OCI-LY3 (cell line): ENCODE measurements at regions not wholly inside any gene's neighbourhood (a gene's known extent, or its start where the extent isn't known, plus 50 kb on each side); places are given as distances from the start of the nearest gene placed in this dataset.

Source experiments
- H2AFZ ChIP-seq: fragments of 200-600, 300-600 bp; shearing (Covaris generic); 2 replicates; pipeline ENCODE4 v1.6.0; 2014; ENCODE audit warnings: antibody characterized with exemption, low read depth, low read length
- H3K27ac ChIP-seq: fragments of 200-600, 300-600 bp; sonication (generic); 2 replicates; pipeline ENCODE4 v1.5.1; 2014; ENCODE audit warnings: mild to moderate bottlenecking, low read length, moderate library complexity, mixed read lengths
- H3K27me3 ChIP-seq: fragments of 200-600, 300-600 bp; sonication (generic); 2 replicates; pipeline ENCODE4 v1.6.1; 2014; ENCODE audit warnings: low read depth, low read length, mixed read lengths
- H3K36me3 ChIP-seq: fragments of 200-600, 300-600 bp; sonication (generic); replicated peaks from 2 replicates; pipeline ENCODE3; 2014; ENCODE audit warnings: low read depth, low read length, mixed read lengths
- H3K4me1 ChIP-seq: fragments of 300-600, 200-600 bp; sonication (generic); 2 replicates; pipeline ENCODE4 v1.6.1; 2014; ENCODE audit warnings: low read length, mixed read lengths
- H3K4me2 ChIP-seq: fragments of 200-600, 300-600 bp; sonication (generic); 2 replicates; pipeline ENCODE4 v1.6.1; 2014; ENCODE audit warnings: low read length, mixed read lengths
- H3K4me3 ChIP-seq: fragments of 300-600, 200-600 bp; sonication (generic); 2 replicates; pipeline ENCODE4 v1.5.1; 2014; ENCODE audit warnings: antibody characterized with exemption, mild to moderate bottlenecking, low read length, moderate library complexity
- H3K79me2 ChIP-seq: fragments of 300-600, 200-600 bp; shearing (Covaris generic); 2 replicates; pipeline ENCODE4 v1.6.1; 2014; ENCODE audit warnings: mild to moderate bottlenecking, low read length, mixed read lengths
- H3K9ac ChIP-seq: fragments of 300-600, 200-600 bp; shearing (Covaris generic); 2 replicates; pipeline ENCODE4 v1.6.0; 2014; ENCODE audit warnings: mild to moderate bottlenecking, low read length, moderate library complexity
- H3K9me3 ChIP-seq: fragments of 200-600, 300-600 bp; shearing (Covaris generic); 2 replicates; pipeline ENCODE4 v1.6.1; 2014; ENCODE audit warnings: low read length, mixed read lengths; ENCODE audit not compliant: insufficient read depth
- H4K20me1 ChIP-seq: fragments of 200-600, 300-600 bp; sonication (generic); 2 replicates; pipeline ENCODE4 v1.6.1; 2016; ENCODE audit warnings: low read length, mixed read lengths; ENCODE audit not compliant: insufficient read depth
- CTCF ChIP-seq: fragments of 200-600, 300-600 bp; sonication (generic); IDR thresholded peaks from 2 replicates; pipeline ENCODE4 v1.5.1; 2014; ENCODE audit warnings: antibody characterized with exemption, low read length, low read depth
- EZH2phosphoT487 ChIP-seq: fragments of 200-600 bp; shearing (Covaris generic); IDR thresholded peaks from 2 replicates; pipeline ENCODE4 v1.6.1; 2018; ENCODE audit warnings: antibody characterized with exemption, mixed run types, low read depth

GRCh38 chr19:31181535-31181934, 167.7 kb downstream of the TSHZ3 start:
- Histone ChIP-seq H2AFZ (no peak overlapping the region), H3K9ac (no peak overlapping the region), H3K4me2 (no peak overlapping the region), H3K79me2 (no peaks in the 10 kb centered on the region), H3K4me3 (no peak overlapping the region), H3K36me3 (no peaks in the 10 kb centered on the region), H3K27me3 (no peaks in the 10 kb centered on the region), H3K9me3 (no peaks in the 10 kb centered on the region), H4K20me1 (no peaks in the 10 kb centered on the region), H3K4me1 (no peaks in the 10 kb centered on the region), H3K27ac (no peak overlapping the region)
- TF ChIP-seq CTCF, result no peak

GRCh38 chr19:31180907-31181306, 168.3 kb downstream of the TSHZ3 start:
- no peaks in the 10 kb centered on the region for H3K27me3 ChIP-seq
- no peaks in the 10 kb centered on the region for H4K20me1 ChIP-seq
- H3K36me3 ChIP-seq, result no peaks in the 10 kb centered on the region
- H3K27ac ChIP-seq, result no peak overlapping the region
- H3K9ac ChIP-seq, result no peak overlapping the region
- no peaks in the 10 kb centered on the region for H3K9me3 ChIP-seq
- H2AFZ ChIP-seq, result no peak overlapping the region
- no peak overlapping the region for H3K4me3 ChIP-seq
- TF ChIP-seq CTCF (no peak), EZH2phosphoT487 (no peak)
- H3K4me1 ChIP-seq, result no peaks in the 10 kb centered on the region
- H3K79me2 ChIP-seq, result no peaks in the 10 kb centered on the region
- no peak overlapping the region for H3K4me2 ChIP-seq

GRCh38 chr19:31179471-31179852, 169.8 kb downstream of the TSHZ3 start:
- no peak for TF ChIP-seq CTCF
- no peak for TF ChIP-seq EZH2phosphoT487
- Histone ChIP-seq H4K20me1 (no peaks in the 10 kb centered on the region), H3K9ac (no peak overlapping the region), H3K4me1 (no peaks in the 10 kb centered on the region), H3K4me2 (no peak overlapping the region), H3K27me3 (no peaks in the 10 kb centered on the region), H3K27ac (no peak overlapping the region), H3K9me3 (no peaks in the 10 kb centered on the region), H3K36me3 (no peaks in the 10 kb centered on the region), H2AFZ (no peak overlapping the region), H3K79me2 (no peaks in the 10 kb centered on the region), H3K4me3 (no peak overlapping the region)

GRCh38 chr19:31178833-31179470, 170.3 kb downstream of the TSHZ3 start:
- Histone ChIP-seq H3K36me3 (no peaks in the 10 kb centered on the region), H3K27me3 (no peaks in the 10 kb centered on the region)

More at GRCh38 chr19:31178833-31179470, 170.3 kb downstream of the TSHZ3 start:
- no peak overlapping the region for H3K9ac ChIP-seq
- no peak overlapping the region for H3K4me3 ChIP-seq
- no peaks in the 10 kb centered on the region for H3K79me2 ChIP-seq
- H3K4me2 ChIP-seq, result no peak overlapping the region
- H3K27ac ChIP-seq, result no peak overlapping the region
- no peaks in the 10 kb centered on the region for H3K9me3 ChIP-seq
- TF ChIP-seq EZH2phosphoT487 (no peak), CTCF (no peak)
- H4K20me1 ChIP-seq, result no peaks in the 10 kb centered on the region
- H3K4me1 ChIP-seq, result no peaks in the 10 kb centered on the region
- no peak overlapping the region for H2AFZ ChIP-seq
